ENCODE measurements at regions not wholly inside any gene's neighbourhood (a gene's known extent, or its start where the extent isn't known, plus 50 kb on each side); places are given as distances from the start of the nearest gene placed in this dataset.
"Not testable (repeated sequence)": the region's sequence is repeated elsewhere in the genome, so short reads cannot be mapped to it uniquely, and the experiment has no call there.

GRCh38 chr7:131933751-131934289, 377.4 kb upstream of the PODXL start:
- no peak for DNase-seq

- DNase-seq: not testable (repeated sequence)
Measured at GRCh38 chr7:131933219-131933618, 376.8 kb upstream of the PODXL start.

DNA sequence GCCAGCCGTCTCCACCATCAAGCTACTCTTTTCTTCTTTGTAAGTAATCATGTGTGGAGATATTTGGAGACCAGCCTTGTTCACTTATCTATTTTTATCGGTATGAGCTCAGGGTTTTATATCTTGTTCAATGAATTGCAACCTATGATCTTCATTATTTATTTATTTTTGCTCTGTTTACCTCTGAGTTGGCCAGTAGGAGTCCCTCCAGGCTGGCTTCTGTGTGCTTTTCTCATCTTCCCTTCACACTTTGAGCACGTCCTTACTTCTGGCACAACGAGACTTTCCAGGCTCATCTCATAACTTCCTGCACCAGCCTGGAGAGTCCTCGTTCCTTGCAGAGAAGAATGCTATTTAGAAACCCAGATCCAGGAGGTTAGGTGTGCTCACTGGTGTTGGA, 375.8 kb upstream of the PODXL start:
- no peak for DNase-seq

DNA sequence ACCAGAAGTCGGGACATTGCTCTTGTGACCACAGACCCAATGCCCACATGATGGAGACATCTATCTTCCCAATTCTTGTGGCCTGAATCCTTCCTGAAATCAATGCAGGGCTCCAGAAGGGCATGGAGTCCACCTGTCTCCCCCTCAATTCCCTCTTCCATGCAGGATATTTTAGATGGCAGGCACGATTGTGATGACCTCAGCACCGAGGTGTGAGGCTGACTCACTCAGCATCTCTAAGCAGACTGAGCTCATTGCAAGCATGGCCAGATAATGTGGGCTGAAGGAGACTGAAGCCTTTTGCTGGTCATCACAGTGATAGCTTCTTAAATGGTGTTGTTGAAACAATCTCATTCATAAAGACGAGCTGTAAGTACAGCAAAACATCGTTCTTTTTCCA, 374.9 kb upstream of the PODXL start:
- no peak for DNase-seq

GRCh38 chr7:131929632-131930031, 373.2 kb upstream of the PODXL start:
- DNase-seq: no peak

DNA sequence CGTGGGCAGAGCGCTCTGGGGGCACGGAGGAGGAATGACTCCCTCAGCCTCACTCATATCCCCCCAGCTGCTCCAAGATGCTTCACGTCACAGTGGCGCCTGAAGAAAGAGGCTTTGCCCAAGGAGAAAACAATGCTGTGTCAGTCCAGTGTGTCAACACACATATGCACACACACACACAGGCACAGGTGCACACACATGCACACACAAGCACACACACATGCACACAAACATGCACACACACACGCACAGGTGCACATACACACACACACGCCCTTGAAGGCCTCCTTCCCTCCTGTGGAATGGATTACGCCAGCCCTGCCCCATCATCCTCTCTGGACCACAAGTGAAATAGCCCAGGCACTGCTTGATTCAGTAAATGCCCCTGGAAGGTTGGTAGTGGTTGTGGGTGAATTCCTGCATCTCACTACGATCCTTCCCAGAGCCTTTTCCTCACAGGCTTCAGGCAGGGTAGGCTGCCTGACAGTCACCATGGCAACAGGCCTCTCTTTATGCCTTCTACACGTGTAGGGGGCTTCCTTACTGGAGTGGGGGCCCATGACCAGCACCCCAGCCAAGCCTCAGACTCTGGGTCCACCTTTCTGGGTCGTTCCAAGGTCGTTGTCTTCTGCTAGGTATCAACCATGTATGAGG, 371.5 kb upstream of the PODXL start:
- DNase-seq: no peak

DNA sequence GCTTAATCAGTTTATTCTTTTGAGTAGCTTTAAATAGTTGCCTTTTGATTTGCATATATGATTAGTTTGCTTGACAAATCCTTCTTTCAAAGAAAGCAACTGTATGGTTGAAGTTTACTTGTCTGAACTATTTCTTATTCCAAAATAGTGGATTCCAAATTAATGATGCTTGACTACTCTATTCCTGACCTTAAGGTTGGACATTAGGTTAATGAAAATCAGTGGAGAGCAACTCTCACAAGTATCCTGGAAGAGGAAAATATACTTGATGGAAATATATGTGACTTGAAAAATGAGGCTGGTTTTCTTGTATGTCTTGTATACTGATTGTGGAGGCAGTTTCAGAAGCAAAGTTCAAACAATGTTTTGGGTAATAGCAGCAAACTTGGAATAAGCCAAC, 369.2 kb upstream of the PODXL start:
- no peak for DNase-seq

DNA sequence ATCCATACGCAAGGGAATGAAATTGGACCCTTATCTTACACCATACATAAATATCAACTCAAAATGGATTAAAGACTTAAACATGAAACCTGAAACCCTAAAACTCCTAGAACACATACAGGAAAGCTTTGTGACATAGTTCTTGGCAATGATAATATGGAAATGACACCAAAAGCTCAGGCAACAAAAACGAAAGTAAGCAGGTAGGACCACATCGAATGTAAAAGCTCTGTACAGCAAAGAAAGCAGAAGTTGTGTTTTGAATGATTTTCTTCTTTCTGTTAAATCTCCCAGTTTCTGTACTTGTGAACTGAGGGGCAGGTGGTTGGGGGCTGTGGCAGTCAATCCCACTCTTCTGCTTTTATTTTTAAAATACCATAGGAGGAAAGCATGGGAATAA, 368.4 kb upstream of the PODXL start:
- DNase-seq: no peak

- DNase-seq: not testable (repeated sequence)
Measured at GRCh38 chr7:131922948-131923347, 366.5 kb upstream of the PODXL start.

DNA sequence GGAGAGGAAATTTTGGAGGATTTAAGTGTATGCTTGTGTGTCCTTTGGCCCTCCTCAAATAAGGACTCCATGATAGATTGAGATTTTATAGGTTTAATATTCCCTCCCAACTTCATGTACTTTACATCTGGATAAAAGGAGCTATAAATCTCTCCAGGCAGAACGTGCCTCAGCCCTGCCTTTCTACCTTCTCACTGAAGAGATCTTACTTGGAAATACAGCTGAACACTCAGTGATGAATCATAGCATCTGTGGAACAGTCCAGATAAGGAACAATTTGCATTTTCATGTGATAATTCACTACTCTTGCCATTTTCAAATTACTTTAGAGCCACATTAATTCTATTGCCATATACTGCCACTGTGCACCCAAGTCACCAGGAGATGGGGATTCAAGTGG, 364.6 kb upstream of the PODXL start:
- DNase-seq: no peak

- no peak for DNase-seq
Measured at GRCh38 chr7:131919920-131920709, 363.7 kb upstream of the PODXL start.

GRCh38 chr7:131911112-131911511, 354.7 kb upstream of the PODXL start:
- DNase-seq: no peak

DNA sequence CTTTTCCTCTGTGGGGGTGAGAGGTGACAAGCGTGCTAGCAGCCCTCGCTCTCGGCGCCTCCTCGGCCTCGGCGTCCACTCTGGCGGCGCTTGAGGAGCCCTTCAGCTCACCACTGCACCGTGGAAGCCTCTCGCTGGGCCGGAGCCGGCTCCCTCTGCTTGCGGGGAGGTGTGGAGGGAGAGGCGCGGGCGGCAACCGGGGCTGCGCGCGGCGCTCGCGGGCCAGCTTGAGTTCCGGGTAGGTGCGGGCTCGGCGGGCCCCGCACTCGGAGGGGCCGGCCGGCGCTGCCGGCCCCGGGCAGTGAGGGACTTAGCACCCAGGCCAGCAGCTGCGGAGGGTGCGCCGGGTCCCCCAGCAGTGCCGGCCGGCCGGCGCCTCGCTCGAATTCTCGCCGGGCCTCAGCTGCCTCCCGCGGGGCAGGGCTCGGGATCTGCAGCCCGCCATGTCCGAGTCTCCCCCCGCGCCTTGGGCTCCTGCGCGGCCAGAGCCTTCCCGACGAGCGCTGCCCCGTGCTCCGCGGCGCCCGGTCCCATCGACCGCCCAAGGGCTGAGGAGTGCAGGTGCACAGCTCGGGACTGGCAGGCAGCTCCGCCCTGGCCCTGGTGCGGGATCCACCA, 352.8 kb upstream of the PODXL start:
- DNase-seq: no peak

DNA sequence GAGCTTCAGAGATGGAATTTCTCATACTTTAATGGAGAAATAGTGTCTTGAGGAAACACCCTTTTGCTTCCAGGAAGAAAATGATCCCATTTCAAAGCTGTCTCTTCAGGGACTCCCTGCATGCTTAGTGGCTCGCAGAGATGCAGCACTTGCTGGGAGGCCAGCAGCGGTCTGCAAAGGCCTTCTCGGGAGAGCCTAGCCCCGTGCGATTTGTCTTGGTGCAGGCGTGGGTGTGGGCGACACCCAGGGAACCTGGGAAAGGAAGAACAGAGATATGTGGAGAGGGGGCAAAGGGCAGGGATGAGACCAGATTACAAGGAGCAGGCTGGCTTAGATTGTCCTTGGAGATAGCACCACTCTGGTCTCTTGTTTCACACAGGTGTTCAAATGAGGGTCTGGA, 352.3 kb upstream of the PODXL start:
- DNase-seq: no peak

GRCh38 chr7:131905471-131905973, 349.1 kb upstream of the PODXL start:
- no peak for DNase-seq

- DNase-seq: no peak
Measured at GRCh38 chr7:131904760-131905327, 348.4 kb upstream of the PODXL start.

DNA sequence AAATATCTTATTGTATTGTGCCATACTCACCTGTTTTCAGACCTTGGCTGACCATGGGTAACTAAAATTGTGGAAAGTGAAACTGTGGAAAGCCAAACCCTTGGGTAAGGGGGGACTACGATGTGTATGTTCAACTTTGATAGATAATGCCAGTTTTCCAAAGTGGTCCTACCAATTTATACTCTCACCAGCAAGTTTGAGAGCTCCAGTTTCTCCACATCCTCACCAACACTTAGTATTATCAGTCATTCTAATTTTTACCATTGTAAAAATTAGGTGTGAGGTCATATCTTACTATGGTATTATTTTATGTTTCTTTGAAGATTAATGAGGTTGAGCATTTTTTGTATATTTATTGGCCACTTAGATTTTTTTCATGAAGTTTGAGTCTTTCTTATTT, 346.9 kb upstream of the PODXL start:
- DNase-seq: no peak

- DNase-seq: no peak
Measured at GRCh38 chr7:131900785-131901287, 344.4 kb upstream of the PODXL start.

GRCh38 chr7:131899271-131900030, 343.0 kb upstream of the PODXL start:
- no peak for DNase-seq

DNA sequence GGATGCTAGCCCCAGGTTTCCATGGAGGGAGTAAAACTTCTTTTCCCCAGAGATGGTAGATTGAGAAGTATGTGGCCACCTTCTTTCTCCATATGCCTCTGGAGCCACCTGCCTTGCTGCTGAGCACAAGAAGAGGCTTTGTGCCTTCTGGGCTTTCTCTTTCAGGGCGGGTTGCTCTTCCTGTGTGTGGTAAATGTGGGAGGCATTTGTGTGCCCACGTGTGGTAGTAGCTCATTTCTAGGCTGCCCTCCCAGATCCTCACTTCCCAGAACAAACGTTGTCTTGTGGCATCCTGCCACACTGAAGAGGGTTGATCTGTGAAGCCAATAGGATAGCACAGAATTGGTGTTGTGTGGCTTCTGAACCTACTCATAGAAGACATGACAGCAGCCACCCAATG, 342.0 kb upstream of the PODXL start:
- no peak for DNase-seq

DNA sequence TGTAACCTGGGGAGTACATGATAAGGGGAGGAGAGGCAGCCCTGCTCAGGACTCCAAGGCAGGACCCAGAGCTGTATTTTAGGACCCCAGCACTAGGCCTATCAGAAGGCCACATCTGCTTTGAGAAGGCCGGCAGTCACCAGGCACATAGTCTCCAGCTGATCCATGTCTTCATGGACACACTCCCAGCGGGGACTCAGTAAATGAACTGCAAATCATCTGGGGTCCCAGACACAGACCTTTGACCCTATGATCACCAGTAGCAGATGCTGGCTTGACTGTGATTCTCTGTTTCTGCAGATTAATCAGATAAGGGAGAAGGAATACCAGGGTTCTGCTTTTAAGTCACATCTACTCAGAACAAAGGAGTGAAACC, 341.4 kb upstream of the PODXL start:
- DNase-seq: no peak

GRCh38 chr7:131897016-131897789, 340.8 kb upstream of the PODXL start:
- no peak for DNase-seq
